ENCODE measurements at regions not wholly inside any gene's neighbourhood (a gene's known extent, or its start where the extent isn't known, plus 50 kb on each side); places are given as distances from the start of the nearest gene placed in this dataset.

GRCh38 chr5:125508225-125508624 is 761.8 kb upstream of the ZNF608 start:
- Mint-ChIP-seq H3K27me3 (ENCODE audit: insufficient read depth) (no peaks in the 10 kb centered on the region), H3K36me3 (ENCODE audit: low read depth) (no peaks in the 10 kb centered on the region), H3K4me1 (ENCODE audit: low read depth) (no peaks in the 10 kb centered on the region), H3K9me3 (no peaks in the 10 kb centered on the region), H3K4me3 (no peak overlapping the region), H3K27ac (no peak overlapping the region)
- TF ChIP-seq CTCF (IDR thresholded peaks at IDR 0.05): no peak
- no peak for DNase-seq

GRCh38 chr5:125510651-125511050 is 764.2 kb upstream of the ZNF608 start:
- Mint-ChIP-seq H3K4me3 (no peak overlapping the region), H3K27ac (no peak overlapping the region), H3K4me1 (ENCODE audit: low read depth) (no peaks in the 10 kb centered on the region), H3K36me3 (ENCODE audit: low read depth) (no peaks in the 10 kb centered on the region), H3K27me3 (ENCODE audit: insufficient read depth) (no peaks in the 10 kb centered on the region), H3K9me3 (no peaks in the 10 kb centered on the region)
- TF ChIP-seq CTCF (IDR thresholded peaks at IDR 0.05): no peak
- no peak for DNase-seq

DNA sequence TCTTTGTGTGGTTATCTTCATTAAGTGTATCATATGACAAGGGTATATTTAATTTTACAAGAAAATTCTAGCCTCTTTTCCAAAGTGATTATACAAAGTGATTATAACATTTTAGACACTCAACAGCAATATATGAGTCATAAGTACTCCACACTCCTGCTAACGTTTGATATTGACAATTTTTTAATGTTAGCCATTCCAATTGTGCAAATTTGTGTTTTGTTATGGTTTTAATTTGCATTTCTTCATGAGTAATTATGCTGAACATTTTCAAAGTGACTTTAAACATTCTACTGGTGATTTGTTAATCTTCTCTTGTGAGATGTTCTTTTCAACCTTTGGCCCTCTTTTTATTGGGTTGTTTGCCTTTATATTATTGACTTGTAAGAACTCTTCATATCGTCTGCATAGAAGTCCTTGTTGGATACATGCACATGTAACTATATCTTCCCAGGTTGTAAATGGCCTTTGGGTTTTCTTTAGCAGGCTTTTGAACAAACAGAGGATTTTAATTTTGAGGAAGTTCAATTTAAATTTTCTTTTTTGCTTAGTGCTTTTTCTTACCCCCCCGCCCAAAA is 771.6 kb upstream of the ZNF608 start:
- Mint-ChIP-seq H3K27ac (no peak overlapping the region), H3K27me3 (ENCODE audit: insufficient read depth) (no peaks in the 10 kb centered on the region), H3K4me1 (ENCODE audit: low read depth) (no peaks in the 10 kb centered on the region), H3K9me3 (no peaks in the 10 kb centered on the region), H3K4me3 (no peak overlapping the region), H3K36me3 (ENCODE audit: low read depth) (no peaks in the 10 kb centered on the region)
- TF ChIP-seq CTCF (IDR thresholded peaks at IDR 0.05): no peak
- no peak for DNase-seq

GRCh38 chr5:125521289-125521688 is 774.9 kb upstream of the ZNF608 start:
- no peak for TF ChIP-seq CTCF (IDR thresholded peaks at IDR 0.05)
- Mint-ChIP-seq H3K27ac (no peak overlapping the region), H3K27me3 (ENCODE audit: insufficient read depth) (no peaks in the 10 kb centered on the region), H3K4me3 (no peak overlapping the region), H3K36me3 (ENCODE audit: low read depth) (no peaks in the 10 kb centered on the region), H3K9me3 (no peaks in the 10 kb centered on the region), H3K4me1 (ENCODE audit: low read depth) (no peaks in the 10 kb centered on the region)
- DNase-seq: no peak

GRCh38 chr5:125525356-125525755 is 778.9 kb upstream of the ZNF608 start:
- Mint-ChIP-seq H3K4me1 (ENCODE audit: low read depth) (no peaks in the 10 kb centered on the region), H3K9me3 (no peaks in the 10 kb centered on the region), H3K27ac (no peak overlapping the region), H3K4me3 (no peak overlapping the region), H3K27me3 (ENCODE audit: insufficient read depth) (no peaks in the 10 kb centered on the region), H3K36me3 (ENCODE audit: low read depth) (no peaks in the 10 kb centered on the region)
- DNase-seq: no peak
- TF ChIP-seq CTCF (IDR thresholded peaks at IDR 0.05): no peak

GRCh38 chr5:125526966-125527365 is 780.5 kb upstream of the ZNF608 start:
- Mint-ChIP-seq H3K36me3 (ENCODE audit: low read depth) (no peaks in the 10 kb centered on the region), H3K27ac (no peak overlapping the region), H3K4me3 (no peak overlapping the region), H3K9me3 (no peaks in the 10 kb centered on the region), H3K4me1 (ENCODE audit: low read depth) (no peaks in the 10 kb centered on the region), H3K27me3 (ENCODE audit: insufficient read depth) (no peaks in the 10 kb centered on the region)
- no peak for TF ChIP-seq CTCF (IDR thresholded peaks at IDR 0.05)
- no peak for DNase-seq

All from HFFc6 (cell line).